Upper lobe of right lung (tissue), 1 donor: ENCODE measurements at regions not wholly inside any gene's neighbourhood (a gene's known extent, or its start where the extent isn't known, plus 50 kb on each side); places are given as distances from the start of the nearest gene placed in this dataset.

Experiments used
- ATAC-seq: fragments of 200-7000 bp; cut with Tn5 transposase; one replicate; pipeline ENCODE4 v1.9.1; 2020; ENCODE audit warnings: mild to moderate bottlenecking, moderate library complexity
- DNase-seq: peaks from one replicate; pipeline ENCODE4 v3.0.0-alpha.2; 2020
- H3K27ac ChIP-seq: fragments of 200-600 bp; one replicate; pipeline ENCODE4 v1.8.0; 2022
- H3K27me3 ChIP-seq: fragments of 200-600 bp; one replicate; pipeline ENCODE4 v1.8.0; 2022; ENCODE audit warnings: mild to moderate bottlenecking
- H3K36me3 ChIP-seq: fragments of 200-600 bp; one replicate; pipeline ENCODE4 v1.8.0; 2022
- H3K4me1 ChIP-seq: fragments of 200-600 bp; one replicate; pipeline ENCODE4 v1.8.0; 2022
- H3K4me3 ChIP-seq: fragments of 200-600 bp; one replicate; pipeline ENCODE4 v1.8.0; 2022; ENCODE audit warnings: mild to moderate bottlenecking
- H3K9me3 ChIP-seq: fragments of 200-600 bp; one replicate; pipeline ENCODE4 v1.8.0; 2022
- CTCF ChIP-seq: fragments of 200-600 bp; IDR thresholded peaks from one replicate; pipeline ENCODE4 v1.8.0; 2022; ENCODE audit warnings: antibody characterized with exemption
- intact Hi-C: fragments of 100-400 bp; cut with DNase I; formaldehyde crosslinking; loops from one replicate; pipeline ENCODE4 v1.11.0; 2022
- donor health status: DM: no; HTN: yes; CAD: no; lungs with severe emphysema.

GRCh38 chr9:21590058-21590996, 108.2 kb upstream of the IFNE start:
- TF ChIP-seq CTCF = no peak
- ATAC-seq = no peak
- H3K27ac ChIP-seq = no peak overlapping the region
- H3K36me3 ChIP-seq = no peaks in the 10 kb centered on the region
- H3K9me3 ChIP-seq = no peaks in the 10 kb centered on the region
- H3K27me3 ChIP-seq = no peaks in the 10 kb centered on the region
- no peak overlapping the region for H3K4me3 ChIP-seq
- intact Hi-C loops = no loop called here
- no peak for DNase-seq
- no peaks in the 10 kb centered on the region for H3K4me1 ChIP-seq

- no peaks in the 10 kb centered on the region for H3K36me3 ChIP-seq
- H3K9me3 ChIP-seq = no peaks in the 10 kb centered on the region
- no peak overlapping the region for H3K27ac ChIP-seq
- TF ChIP-seq CTCF = no peak
- intact Hi-C loops = no loop called here
- H3K4me1 ChIP-seq = no peaks in the 10 kb centered on the region
- ATAC-seq (peak; percentile 77), DNase-seq (no peak)
- no peaks in the 10 kb centered on the region for H3K27me3 ChIP-seq
- H3K4me3 ChIP-seq = no peak overlapping the region
Observed at GRCh38 chr9:21591221-21592062, 109.3 kb upstream of the IFNE start.

GRCh38 chr9:21592063-21592338, 109.9 kb upstream of the IFNE start:
- Histone ChIP-seq H3K4me3 (no peak overlapping the region), H3K36me3 (no peaks in the 10 kb centered on the region), H3K9me3 (no peaks in the 10 kb centered on the region), H3K27ac (no peak overlapping the region), H3K4me1 (no peaks in the 10 kb centered on the region), H3K27me3 (peaks cover under 1% of the 10 kb centered on the region)
- DNase-seq (no peak), ATAC-seq (no peak)
- intact Hi-C loops = no loop called here
- TF ChIP-seq CTCF = no peak

- Histone ChIP-seq H3K4me1 (no peaks in the 10 kb centered on the region), H3K4me3 (no peak overlapping the region), H3K27me3 (peaks cover 9% of the 10 kb centered on the region), H3K36me3 (no peaks in the 10 kb centered on the region), H3K9me3 (no peaks in the 10 kb centered on the region), H3K27ac (no peak overlapping the region)
- DNase-seq (no peak), ATAC-seq (no peak)
- intact Hi-C loops = no loop called here
- no peak for TF ChIP-seq CTCF
Observed at GRCh38 chr9:21597284-21597683, 115.2 kb upstream of the IFNE start.

- no peak for DNase-seq
- Histone ChIP-seq H3K36me3 (no peaks in the 10 kb centered on the region), H3K9me3 (no peaks in the 10 kb centered on the region), H3K4me3 (no peak overlapping the region), H3K27me3 (peaks cover 9% of the 10 kb centered on the region), H3K27ac (no peak overlapping the region), H3K4me1 (no peaks in the 10 kb centered on the region)
- no peak for TF ChIP-seq CTCF
- ATAC-seq = no peak
- intact Hi-C loops = no loop called here
Observed at GRCh38 chr9:21598749-21599148, 116.6 kb upstream of the IFNE start.
